ENCODE measurements at regions not wholly inside any gene's neighbourhood (a gene's known extent, or its start where the extent isn't known, plus 50 kb on each side); places are given as distances from the start of the nearest gene placed in this dataset.

GRCh38 chr12:66960704-66961690 is 282.1 kb upstream of the GRIP1 start:
- peak overlapping the region; percentile 19 for H3K27ac Mint-ChIP-seq
- H3K36me3 Mint-ChIP-seq (ENCODE audit: low read depth), result peaks cover 4% of the 10 kb centered on the region
- TF ChIP-seq CTCF (IDR thresholded peaks at IDR 0.05), result no peak
- DNase-seq, result no peak
- peaks cover 11% of the 10 kb centered on the region for H3K4me1 Mint-ChIP-seq
- H3K9me3 Mint-ChIP-seq, result no peaks in the 10 kb centered on the region
- no peak overlapping the region for H3K4me3 Mint-ChIP-seq
- no peaks in the 10 kb centered on the region for H3K27me3 Mint-ChIP-seq (ENCODE audit: low read depth, poor library complexity)

GRCh38 chr12:66962290-66962689 is 283.4 kb upstream of the GRIP1 start:
- TF ChIP-seq CTCF (IDR thresholded peaks at IDR 0.05), result no peak
- no peak overlapping the region for H3K4me3 Mint-ChIP-seq
- H3K36me3 Mint-ChIP-seq (ENCODE audit: low read depth), result peaks cover 4% of the 10 kb centered on the region
- H3K27ac Mint-ChIP-seq, result no peak overlapping the region
- no peak for DNase-seq
- no peaks in the 10 kb centered on the region for H3K9me3 Mint-ChIP-seq
- no peaks in the 10 kb centered on the region for H3K27me3 Mint-ChIP-seq (ENCODE audit: low read depth, poor library complexity)
- H3K4me1 Mint-ChIP-seq, result peaks cover 11% of the 10 kb centered on the region

GRCh38 chr12:66963901-66964300 is 285.0 kb upstream of the GRIP1 start:
- no peak for TF ChIP-seq CTCF (IDR thresholded peaks at IDR 0.05)
- Mint-ChIP-seq H3K36me3 (ENCODE audit: low read depth) (peaks cover 4% of the 10 kb centered on the region), H3K27ac (no peak overlapping the region), H3K9me3 (no peaks in the 10 kb centered on the region), H3K4me1 (peaks cover 11% of the 10 kb centered on the region), H3K27me3 (ENCODE audit: low read depth, poor library complexity) (no peaks in the 10 kb centered on the region), H3K4me3 (no peak overlapping the region)
- DNase-seq, result no peak

- H3K9me3 Mint-ChIP-seq, result no peaks in the 10 kb centered on the region
- TF ChIP-seq CTCF (IDR thresholded peaks at IDR 0.05), result no peak
- peaks cover 4% of the 10 kb centered on the region for H3K36me3 Mint-ChIP-seq (ENCODE audit: low read depth)
- H3K4me1 Mint-ChIP-seq, result peaks cover 11% of the 10 kb centered on the region
- H3K27me3 Mint-ChIP-seq (ENCODE audit: low read depth, poor library complexity), result peaks cover 3% of the 10 kb centered on the region
- no peak overlapping the region for H3K27ac Mint-ChIP-seq
- DNase-seq, result no peak
- H3K4me3 Mint-ChIP-seq, result no peak overlapping the region
Observed at GRCh38 chr12:66964629-66965028, 285.8 kb upstream of the GRIP1 start.

GRCh38 chr12:66965621-66966020 is 286.7 kb upstream of the GRIP1 start:
- H3K27me3 Mint-ChIP-seq (ENCODE audit: low read depth, poor library complexity), result peaks cover 3% of the 10 kb centered on the region
- H3K27ac Mint-ChIP-seq, result no peak overlapping the region
- H3K4me1 Mint-ChIP-seq, result peaks cover 9% of the 10 kb centered on the region
- no peak for TF ChIP-seq CTCF (IDR thresholded peaks at IDR 0.05)
- DNase-seq, result no peak
- no peaks in the 10 kb centered on the region for H3K9me3 Mint-ChIP-seq
- H3K4me3 Mint-ChIP-seq, result no peak overlapping the region
- peaks cover 4% of the 10 kb centered on the region for H3K36me3 Mint-ChIP-seq (ENCODE audit: low read depth)

- Mint-ChIP-seq H3K27ac (no peak overlapping the region), H3K9me3 (no peaks in the 10 kb centered on the region), H3K4me3 (no peak overlapping the region), H3K27me3 (ENCODE audit: low read depth, poor library complexity) (peaks cover 3% of the 10 kb centered on the region), H3K4me1 (peaks cover 4% of the 10 kb centered on the region), H3K36me3 (ENCODE audit: low read depth) (no peaks in the 10 kb centered on the region)
- no peak for TF ChIP-seq CTCF (IDR thresholded peaks at IDR 0.05)
- DNase-seq, result no peak
Observed at GRCh38 chr12:66971816-66972215, 292.9 kb upstream of the GRIP1 start.
